ENCODE measurements at regions not wholly inside any gene's neighbourhood (a gene's known extent, or its start where the extent isn't known, plus 50 kb on each side); places are given as distances from the start of the nearest gene placed in this dataset.

- dilution Hi-C loops (cut with HindIII; ENCODE audit: low sequenced_read_pairs, unreplicated experiment): no loop called here
- H2BK20ac ChIP-seq (ENCODE audit: low read depth, low read length): no peak overlapping the region
Measured at GRCh38 chr4:174422893-174423256, 99.4 kb downstream of the HPGD start.

More at GRCh38 chr4:174422893-174423256, 99.4 kb downstream of the HPGD start:
- Histone ChIP-seq H2BK15ac (ENCODE audit: low read depth, low read length) (no peak overlapping the region), H3K4me3 (ENCODE audit: insufficient read depth, low read depth, low read length) (no peak overlapping the region), H2AK5ac (ENCODE audit: low read depth, low read length) (no peak overlapping the region), H3K36me3 (ENCODE audit: control insufficient read depth, insufficient read depth, low read length) (no peaks in the 10 kb centered on the region), H3K9me3 (ENCODE audit: control insufficient read depth, insufficient read depth, low read length) (no peaks in the 10 kb centered on the region), H3K56ac (ENCODE audit: extremely low read depth, insufficient read depth, low read length) (no peak overlapping the region), H2BK5ac (ENCODE audit: low read depth, low read length, poor library complexity, severe bottlenecking) (no peak overlapping the region), H3K4me2 (ENCODE audit: low read depth, low read length) (no peak overlapping the region), H4K91ac (ENCODE audit: insufficient read depth, low read depth, low read length) (no peak overlapping the region), H3K23ac (ENCODE audit: low read depth, low read length) (no peak overlapping the region), H4K5ac (ENCODE audit: low read depth, low read length) (no peak overlapping the region), H4K20me1 (ENCODE audit: insufficient read depth, low read length) (no peaks in the 10 kb centered on the region), H3K9me1 (ENCODE audit: insufficient read depth, low read length) (no peaks in the 10 kb centered on the region), H3K27me3 (ENCODE audit: control insufficient read depth, insufficient read depth, low read length) (no peaks in the 10 kb centered on the region), H3K9ac (ENCODE audit: low read depth, low read length) (no peak overlapping the region), H3K4me1 (ENCODE audit: control insufficient read depth, insufficient read depth, low read length) (no peaks in the 10 kb centered on the region), H3K27ac (ENCODE audit: insufficient read depth, low read length) (no peak overlapping the region), H3K18ac (ENCODE audit: low read depth, low read length) (no peak overlapping the region), H3K14ac (replicated peaks; ENCODE audit: low read depth, low read length) (no peak overlapping the region), H2AK9ac (replicated peaks; ENCODE audit: low read depth, low read length, poor library complexity) (no peak overlapping the region), H2AFZ (replicated peaks; ENCODE audit: low read length, poor library complexity) (no peak overlapping the region), H3K4ac (ENCODE audit: low read depth, low read length) (no peak overlapping the region), H3K79me1 (ENCODE audit: low read depth in 1 of 2, low read length in 2 of 2) (no peaks in the 10 kb centered on the region), H4K8ac (ENCODE audit: low read depth in 2 of 2, low read length in 2 of 2) (no peak overlapping the region), H2BK120ac (ENCODE audit: low read depth, low read length) (no peak overlapping the region)
- BruUV-seq (replicated peaks): no TSS peak
- intact Hi-C loops (cut with micrococcal nuclease) (no loop called here), in situ Hi-C loops (cut with MboI; ENCODE audit: low sequenced_read_pairs) (no loop called here)
- TF ChIP-seq RCOR1 (IDR thresholded peaks at IDR 0.05; ENCODE audit: insufficient replicate concordance, low read length) (no peak), MAFK (IDR thresholded peaks at IDR 0.05; ENCODE audit: low read depth, low read length) (no peak), USF2 (IDR thresholded peaks at IDR 0.05; ENCODE audit: low read depth, low read length) (no peak), CHD1 (IDR thresholded peaks at IDR 0.05; ENCODE audit: low read depth, low read length) (no peak), NFE2L2 (IDR thresholded peaks at IDR 0.05; ENCODE audit: low read depth, low read length) (no peak), ELK1 (IDR thresholded peaks at IDR 0.05; ENCODE audit: borderline replicate concordance, low read depth, low read length) (no peak), SMC3 (IDR thresholded peaks at IDR 0.05; ENCODE audit: low read depth, low read length) (no peak), RAD21 (IDR thresholded peaks at IDR 0.05; ENCODE audit: low read length) (no peak), BHLHE40 (IDR thresholded peaks at IDR 0.05; ENCODE audit: low read depth, low read length) (no peak), CEBPB (IDR thresholded peaks at IDR 0.05; ENCODE audit: low read depth, low read length) (no peak), RFX5 (IDR thresholded peaks at IDR 0.05; ENCODE audit: low read depth, low read length) (no peak), CTCF (conservative IDR thresholded peaks at IDR 0.05; ENCODE audit: low read depth, low read length) (no peak), MAZ (IDR thresholded peaks at IDR 0.05; ENCODE audit: borderline replicate concordance, low read depth, low read length) (no peak), FOS (IDR thresholded peaks at IDR 0.05; ENCODE audit: low read depth, low read length) (no peak), MXI1 (IDR thresholded peaks at IDR 0.05; ENCODE audit: borderline replicate concordance, low read depth, low read length) (no peak), POLR2A (IDR thresholded peaks at IDR 0.05; ENCODE audit: low read depth, low read length) (no peak)
- ATAC-seq (ENCODE audit: low read depth) (no peak), DNase-seq (no peak)
- ChIA-PET CTCF (interaction anchor here (0.7 kb wide), 1 partner anchor 49 kb away, joined by 7 read pairs; no protein-coding TSS in a partner anchor), POLR2A (ENCODE audit: unreplicated experiment) (no interaction called here)
